Stimulated activated CD4-positive, alpha-beta T cell treated with anti-CD3 and anti-CD28 coated beads, Interleukin-2, amount 100 ng/mL, for 48 hours (primary cell): ENCODE measurements at regions not wholly inside any gene's neighbourhood (a gene's known extent, or its start where the extent isn't known, plus 50 kb on each side); places are given as distances from the start of the nearest gene placed in this dataset.
A peak's percentile ranks its signal among the peaks of the same experiment; 100 is the strongest.
"Not testable (repeated sequence)": the region's sequence is repeated elsewhere in the genome, so short reads cannot be mapped to it uniquely, and the experiment has no call there.

ENCODE experiments used
- DNase-seq, 2 donors: peaks; one replicate each; pipeline ENCODE4 v3.0.0-alpha.2; 2020

DNA sequence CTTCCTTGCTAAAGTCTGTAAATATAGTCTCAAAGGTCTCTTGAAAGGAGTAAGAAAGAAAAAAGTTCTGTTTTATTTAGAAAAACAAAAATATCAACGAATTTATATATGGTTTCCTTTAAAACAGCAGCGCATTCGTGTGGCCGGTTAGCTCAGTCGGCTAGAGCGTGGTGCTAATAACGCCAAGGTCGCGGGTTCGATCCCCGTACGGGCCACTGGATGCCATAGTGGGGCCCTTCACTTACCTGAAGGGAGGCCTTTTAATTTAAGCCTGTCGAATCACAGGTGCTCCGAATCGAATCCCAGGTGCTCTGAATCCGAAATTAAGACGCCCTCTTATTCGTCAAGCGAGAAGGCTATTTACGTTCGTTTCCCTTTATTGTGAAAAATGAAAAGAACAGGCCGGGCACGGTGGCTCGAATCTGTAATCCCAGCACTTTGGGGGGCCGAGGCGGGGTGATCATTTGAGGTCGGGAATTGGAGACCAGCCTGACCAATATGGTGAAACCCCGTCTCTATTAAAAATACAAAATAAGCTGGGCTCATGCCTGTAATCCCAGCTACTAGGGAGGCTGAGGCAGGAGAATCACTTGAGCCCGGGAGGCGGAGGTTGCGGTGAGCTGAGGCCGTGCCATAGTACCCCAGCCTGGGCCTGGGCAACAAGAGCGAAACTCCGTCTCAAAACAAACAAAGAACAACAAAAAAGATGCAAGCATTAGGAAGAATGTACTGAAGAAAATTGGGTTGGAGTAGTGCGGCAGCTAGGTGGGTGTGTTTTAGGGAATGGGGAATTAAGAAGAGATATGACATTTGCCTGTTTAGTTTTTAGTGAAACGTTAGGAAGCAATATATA, 195.8 kb upstream of the ZNF184 start:
- peak; percentile 68 to 70 for DNase-seq

DNA sequence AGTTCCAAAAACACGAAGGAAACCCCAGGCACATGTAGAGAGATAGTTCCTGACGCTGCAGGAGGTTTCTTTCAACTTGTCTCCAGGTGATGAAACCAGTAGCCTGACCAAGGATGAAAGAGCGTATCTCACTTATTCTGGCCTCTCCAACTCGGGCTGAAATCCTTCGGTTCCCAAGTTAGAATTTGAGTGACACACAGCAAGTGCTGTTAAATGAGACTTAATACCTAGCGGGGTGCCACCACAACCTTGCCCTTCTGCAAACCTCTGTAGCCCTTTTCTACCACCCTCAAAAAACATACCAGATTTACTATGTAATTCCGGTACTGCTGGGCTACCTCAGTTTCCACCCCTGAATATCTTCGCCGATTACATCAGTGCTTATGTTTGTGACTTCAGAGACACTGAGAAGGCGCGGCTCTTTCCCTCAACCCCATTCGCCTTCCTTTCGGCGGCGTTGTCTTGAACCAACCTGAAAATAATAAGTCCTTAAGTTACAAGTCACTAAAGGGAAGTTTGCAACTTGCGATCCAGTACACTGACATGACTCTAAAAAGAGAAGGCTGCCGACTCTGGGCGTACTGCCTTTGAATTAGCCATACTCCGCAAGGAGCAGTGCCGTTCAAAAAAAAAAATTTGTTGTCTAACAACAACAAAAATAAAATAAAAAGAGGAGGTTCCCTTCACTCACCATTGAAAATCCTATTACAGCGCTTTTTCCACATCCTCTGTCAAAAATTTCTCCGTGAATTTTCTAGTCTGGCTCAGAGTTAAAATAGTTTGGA, 194.9 kb upstream of the ZNF184 start:
- no peak for DNase-seq

DNA sequence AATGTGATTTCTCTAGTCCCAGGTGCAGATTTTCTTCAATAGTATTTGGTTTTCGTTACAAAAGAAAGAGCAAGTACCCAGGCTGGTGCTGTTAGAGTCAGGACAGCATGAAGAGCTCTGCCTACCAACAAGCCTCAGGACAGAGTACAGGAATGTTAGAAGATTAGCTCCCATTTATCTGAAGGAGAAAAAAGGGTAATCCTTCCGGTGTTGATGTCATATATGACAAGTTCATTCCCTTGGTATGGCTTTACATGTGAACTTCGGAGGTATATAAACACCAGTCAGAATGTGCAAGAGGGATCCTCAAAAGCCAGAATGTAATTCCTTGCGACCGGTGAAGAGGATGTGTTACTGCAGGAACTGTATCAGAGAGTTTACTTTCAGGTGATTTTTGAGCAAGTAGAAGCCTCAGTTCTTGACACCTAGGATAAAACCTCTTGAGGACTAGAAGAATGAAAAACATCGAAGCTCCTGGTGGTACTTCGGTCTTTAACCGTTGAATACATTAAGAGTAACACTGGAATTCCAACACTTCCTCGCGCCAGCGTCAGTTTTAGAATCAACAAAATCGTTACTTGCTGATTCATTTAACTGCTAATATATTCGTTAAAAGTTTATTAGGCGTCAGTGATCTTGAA, 194.2 kb upstream of the ZNF184 start:
- no peak for DNase-seq

DNA sequence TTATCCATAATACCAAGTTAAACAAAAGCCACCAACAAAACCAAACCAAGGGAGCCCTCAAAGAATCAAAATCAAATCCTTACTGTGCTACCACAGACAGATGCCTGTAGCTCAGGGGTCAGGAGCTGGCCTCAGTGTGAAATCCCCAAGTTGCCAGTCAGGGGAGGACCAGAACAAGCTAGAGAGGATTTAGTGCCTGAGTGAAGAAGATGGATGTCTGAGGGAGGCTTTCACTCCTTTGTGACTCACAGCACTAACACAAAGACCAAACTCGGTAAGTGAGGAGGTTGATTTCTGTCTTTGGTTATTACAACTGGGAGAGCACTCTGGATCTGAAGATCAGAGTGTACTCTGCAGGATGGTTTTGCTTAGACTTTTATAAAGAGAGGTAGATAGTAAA, 189.9 kb upstream of the ZNF184 start:
- no peak for DNase-seq

DNA sequence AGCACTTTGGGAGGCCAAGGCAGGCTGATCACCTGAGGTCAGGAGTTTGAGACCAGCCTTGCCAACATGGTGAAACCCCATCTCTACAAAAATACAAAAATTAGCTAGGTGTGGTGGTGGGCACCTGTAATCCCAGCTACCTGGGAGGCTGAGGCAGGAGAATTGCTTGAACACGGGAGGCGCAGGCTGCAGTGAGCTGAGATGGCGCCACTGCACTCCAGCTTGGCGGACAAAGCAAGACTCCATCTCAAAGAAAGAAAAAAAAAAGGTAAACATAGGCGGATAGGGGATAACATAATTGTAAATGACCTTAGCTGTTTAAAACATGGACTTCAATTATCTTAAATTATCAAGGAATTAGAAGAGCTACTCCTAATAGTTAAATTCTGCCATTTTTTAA, 189.3 kb upstream of the ZNF184 start:
- not testable (repeated sequence) for DNase-seq

DNA sequence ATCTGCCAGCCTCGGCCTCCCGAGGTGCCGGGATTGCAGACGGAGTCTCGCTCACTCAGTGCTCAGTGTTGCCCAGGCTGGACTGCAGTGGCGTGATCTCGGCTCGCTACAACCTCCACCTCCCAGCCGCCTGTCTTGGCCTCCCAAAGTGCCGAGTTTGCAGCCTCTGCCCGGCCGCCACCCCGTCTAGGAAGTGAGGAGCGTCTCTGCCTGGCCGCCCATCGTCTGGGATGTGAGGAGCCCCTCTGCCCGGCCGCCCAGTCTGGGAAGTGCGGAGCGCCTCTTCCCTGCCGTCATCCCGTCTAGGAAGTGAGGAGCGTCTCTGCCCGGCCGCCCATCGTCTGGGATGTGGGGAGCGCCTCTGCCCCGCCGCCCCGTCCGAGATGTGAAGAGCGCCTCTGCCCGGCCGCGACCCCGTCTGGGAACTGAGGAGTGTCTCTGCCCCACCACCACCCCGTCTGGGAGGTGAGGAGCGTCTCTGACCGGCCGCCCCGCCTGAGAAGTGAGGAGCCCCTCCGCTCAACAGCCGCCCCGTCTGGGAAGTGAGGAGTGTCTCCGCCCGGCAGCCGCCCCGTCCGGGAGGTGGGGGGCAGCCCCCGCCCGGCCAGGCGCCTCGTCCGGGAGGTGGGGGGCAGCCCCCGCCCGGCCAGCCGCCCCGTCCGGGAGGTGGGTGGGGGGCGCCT, 180.4 kb upstream of the ZNF184 start:
- DNase-seq, result not testable (repeated sequence)

DNA sequence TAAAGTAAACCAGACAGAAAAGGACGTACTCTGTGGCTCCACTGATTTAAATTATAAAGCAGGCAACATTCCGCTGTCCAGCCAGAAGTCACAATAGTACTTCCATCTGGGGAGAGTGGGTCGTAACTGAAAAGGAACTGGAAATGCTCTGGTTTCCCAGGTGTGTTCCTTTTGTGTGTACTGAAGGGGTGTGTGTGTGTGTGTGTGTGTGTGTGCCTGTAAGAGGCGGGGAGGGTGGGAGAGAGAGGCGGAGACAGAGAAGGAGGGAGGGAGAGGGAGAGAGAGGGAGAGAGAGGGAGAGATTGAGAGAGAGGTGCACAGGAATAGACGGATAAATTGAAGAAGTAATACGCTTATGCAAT, 178.4 kb upstream of the ZNF184 start:
- no peak for DNase-seq

DNA sequence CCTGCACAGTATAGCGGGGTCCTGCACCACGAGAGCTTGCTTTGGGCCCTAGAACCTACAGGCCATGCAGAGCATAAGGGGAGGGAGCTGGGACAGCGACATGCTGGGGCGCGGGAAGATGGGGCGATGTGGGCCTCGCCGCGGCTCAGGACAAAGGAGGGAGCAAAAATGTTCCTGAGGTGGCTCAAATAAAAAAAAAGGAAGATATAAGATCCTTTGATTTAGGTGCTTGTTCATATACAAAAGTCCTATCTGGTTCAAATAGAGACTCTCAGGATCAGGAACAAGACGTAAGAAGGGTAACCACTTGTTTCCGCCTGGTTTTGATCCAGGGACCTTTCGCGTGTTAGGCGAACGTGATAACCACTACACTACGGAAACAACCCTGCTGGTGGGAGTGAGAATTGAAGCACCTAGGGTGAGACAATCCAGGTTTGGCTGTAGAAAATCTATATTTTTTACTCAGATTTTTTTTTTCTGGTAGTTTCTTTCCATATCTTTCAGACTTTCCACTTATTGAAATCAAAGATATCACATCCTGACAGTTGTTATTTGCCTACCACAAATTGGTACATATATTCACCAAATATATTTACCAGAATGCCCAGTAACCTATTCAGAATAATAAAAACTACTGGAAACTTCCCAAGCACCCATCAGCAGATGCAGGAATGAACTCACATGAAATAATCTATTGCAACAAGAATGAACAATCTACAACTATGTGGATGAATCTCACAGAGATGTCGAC, 177.9 kb upstream of the ZNF184 start:
- DNase-seq, result peak; percentile 50 to 61

DNA sequence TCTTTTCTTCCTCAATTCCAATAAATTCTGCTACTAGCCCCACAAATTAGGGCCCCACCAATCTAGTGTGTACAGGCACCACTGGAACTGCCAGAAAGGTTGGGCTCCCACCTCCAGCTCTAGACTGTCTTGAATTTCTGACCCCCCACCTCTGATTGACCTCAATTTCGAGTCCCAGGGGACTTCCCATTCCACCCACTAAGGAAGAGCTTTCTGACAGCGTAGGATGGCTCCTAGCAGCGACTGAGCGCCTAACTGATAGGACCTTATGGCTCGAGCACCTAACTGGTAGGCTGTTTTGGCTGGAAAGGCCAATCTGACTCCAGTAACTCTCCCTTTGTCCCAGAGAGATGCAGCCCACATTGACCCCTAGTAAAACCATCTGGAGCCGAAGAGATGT, 171.6 kb upstream of the ZNF184 start:
- DNase-seq, result no peak

DNA sequence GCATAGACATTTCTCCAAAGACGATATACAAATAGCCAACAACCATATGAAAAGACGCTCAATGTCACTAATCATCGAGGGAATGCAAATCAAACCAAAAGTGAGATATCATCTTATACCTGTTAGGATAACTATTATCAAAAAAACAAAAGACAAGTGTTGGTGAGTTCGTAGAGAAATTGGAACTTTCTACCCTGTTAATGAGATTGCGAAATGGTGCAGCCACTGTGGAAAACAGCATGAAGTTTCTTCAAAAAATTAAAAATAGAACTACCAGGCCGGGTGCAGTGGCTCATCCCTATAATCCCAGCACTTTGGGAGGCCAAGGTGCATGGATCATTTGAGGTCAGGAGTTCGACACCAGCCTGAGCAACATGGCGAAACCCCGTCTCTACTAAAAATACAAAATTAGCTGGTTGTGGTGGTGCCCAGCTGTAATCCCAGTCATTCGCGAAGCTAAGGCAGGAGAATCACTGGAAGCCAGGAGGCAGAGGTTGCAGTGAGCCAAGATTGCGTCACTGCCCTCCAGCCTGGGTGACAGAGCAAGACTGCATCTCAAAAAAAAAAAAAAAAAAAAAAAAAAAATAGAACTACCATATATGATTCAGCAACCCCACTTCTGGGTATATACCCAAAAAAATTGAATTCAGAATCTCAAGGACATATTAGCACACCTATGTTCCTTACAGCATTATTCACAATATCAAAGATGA, 170.0 kb upstream of the ZNF184 start:
- no peak for DNase-seq

DNA sequence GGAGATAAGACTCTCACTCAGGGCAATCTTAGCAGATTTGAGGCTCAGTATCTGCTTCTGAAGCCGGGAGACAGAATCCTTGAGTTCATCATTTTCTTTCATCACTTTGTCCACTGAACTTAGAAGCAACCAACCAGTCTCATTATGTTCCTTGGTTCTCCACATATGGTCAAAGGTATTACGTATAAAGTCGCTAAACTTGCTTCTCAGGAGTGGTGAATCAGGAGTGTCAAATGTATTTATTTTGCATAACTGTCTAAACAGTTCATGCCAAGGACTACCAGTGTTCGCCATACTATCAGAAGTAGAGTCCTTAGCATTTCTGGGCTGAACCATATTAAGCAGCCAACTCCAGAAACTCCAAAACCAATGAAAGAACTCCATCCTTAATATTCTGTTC, 163.0 kb upstream of the ZNF184 start:
- not testable (repeated sequence) for DNase-seq

DNA sequence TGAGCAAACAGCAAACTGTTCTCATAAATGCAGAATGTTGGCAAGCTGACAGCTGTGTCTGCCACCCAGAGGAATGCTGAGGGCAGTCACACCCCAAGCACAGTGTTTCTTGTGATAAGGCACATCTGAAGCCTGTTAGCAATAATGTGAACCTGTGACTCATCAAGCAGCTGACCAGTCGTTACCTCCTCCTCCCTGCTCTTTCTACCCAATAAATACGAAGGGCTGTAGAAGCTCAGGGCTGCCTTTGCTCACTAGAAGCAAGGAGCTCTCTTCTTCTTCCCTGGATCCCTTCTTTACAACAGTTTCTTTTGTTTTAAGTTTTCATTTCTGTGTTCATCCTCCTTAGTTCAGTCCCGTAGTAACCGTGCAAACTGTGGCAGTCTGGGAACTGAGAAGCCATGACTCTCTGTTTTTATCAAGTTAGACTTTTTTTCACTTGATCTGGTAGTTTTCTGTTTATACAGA, 160.3 kb upstream of the ZNF184 start:
- not testable (repeated sequence) for DNase-seq

DNA sequence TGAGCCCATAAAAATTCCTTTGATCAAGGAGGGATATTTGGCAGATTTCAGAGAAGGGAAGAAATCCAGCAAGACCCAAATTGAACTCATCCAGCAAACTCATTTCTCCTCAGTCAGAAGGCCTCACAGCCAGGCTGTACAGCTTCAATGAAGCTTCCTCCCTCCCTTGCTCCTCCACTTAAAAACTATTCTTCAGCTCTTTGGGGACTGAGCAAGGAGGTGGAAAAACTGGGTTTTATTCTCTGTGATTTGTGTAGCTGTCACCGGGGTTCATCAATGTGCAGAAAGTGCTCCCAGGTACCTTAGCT, 158.7 kb upstream of the ZNF184 start:
- no peak for DNase-seq

DNA sequence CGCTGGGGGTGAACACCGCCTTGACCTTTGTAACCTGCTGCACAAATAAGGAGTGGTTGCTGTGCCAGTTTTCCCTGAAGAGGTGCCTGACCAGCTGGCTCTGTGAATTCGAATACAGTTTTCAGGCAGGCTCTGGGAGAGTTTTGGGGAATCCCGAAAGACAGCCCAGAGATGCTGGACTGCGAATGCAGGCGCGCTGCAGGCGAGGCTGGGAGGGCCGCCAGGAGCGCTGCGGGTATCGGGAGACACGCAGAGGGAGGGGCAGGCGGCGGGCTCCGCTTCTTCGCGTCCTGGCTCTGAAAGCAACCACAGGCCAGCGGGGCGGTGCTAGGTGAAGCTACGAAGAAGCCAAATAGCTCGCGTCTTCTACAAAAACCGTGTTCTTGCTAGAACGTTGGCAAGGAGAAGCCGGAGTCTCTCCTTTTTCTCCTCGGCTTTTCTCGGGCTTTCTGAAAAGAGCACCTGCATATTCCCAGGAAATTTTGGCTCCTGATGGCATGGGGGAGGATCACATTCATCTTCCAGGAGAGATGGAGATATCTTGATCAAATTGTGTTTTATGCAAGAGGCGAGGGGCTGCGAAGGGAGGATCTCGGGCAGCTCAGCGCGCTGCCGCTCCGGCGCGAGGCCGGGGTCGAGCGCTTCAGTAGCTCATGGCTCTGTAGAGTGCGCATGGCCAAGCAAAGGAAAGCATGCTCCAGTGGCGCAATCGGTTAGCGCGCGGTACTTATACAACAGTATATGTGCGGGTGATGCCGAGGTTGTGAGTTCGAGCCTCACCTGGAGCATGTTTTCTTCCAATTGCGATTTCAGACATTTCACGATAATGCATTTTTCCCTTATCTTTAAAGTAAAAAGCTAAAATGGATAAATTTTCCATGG, 158.1 kb upstream of the ZNF184 start:
- peak; percentile 63 to 68 for DNase-seq

DNA sequence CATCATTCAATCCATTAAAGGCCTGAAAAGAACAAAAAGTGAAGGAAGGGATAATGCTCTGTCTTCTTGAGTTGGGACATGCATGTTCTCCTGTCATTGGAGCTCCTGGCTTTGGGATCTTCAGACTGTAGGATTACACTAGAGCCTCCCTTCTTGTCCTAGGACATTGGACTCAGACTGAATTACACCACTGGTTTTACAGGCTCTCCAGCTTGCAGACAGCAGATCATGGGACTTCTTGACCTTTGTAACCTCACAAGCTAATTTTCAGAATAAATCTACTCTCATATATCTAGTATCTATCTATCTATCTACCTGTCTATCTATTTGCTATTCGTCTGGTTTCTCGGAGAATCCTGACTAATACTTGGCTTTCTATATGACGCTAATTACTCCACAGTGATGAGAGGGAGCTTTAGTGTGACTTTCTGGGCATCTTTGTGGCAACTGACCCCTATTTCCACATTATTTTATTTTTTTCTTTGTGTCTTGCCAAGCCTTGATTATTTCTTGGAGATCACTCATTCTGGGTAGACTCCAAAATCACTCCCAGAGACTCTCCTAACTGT, 151.9 kb upstream of the ZNF184 start:
- no peak for DNase-seq

DNA sequence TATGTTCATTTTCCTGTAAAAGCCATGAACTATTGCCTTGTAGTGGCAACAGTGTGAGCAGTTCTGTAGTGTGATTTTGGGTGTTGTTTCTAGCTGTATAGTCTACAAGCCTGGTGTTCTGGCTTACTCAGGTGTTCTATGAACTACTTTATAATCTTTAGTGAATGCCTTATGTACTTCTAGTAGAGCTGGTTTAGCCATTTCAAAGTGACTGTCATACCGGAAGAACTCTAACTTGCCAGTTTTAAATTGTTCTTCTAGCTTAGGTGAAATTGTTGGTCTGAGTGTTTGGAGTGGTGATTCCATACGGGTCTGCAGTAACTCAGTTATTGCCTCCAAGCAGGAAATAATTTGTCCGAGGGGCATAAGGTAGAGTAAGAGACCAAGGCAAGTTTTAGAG, 150.2 kb upstream of the ZNF184 start:
- DNase-seq, result no peak

DNA sequence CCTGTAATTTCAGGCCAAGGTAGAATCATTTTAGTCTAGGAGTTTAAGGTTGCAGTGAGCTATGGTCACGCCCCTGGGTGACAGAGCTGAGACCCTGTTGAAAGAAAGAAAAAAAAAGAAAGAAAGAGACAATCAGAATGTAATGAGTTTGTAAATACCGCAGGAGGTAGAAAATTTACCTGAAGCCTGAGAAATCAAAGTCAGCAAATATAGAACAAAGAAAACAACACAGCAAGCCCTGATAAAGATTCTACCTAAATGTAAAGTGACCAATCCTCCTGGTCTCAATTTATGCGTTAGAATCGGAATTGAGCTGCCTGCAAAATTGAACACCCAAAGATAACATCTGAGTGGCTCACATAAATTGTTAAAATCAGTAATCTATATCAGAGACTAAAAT, 146.5 kb upstream of the ZNF184 start:
- DNase-seq, result no peak

DNA sequence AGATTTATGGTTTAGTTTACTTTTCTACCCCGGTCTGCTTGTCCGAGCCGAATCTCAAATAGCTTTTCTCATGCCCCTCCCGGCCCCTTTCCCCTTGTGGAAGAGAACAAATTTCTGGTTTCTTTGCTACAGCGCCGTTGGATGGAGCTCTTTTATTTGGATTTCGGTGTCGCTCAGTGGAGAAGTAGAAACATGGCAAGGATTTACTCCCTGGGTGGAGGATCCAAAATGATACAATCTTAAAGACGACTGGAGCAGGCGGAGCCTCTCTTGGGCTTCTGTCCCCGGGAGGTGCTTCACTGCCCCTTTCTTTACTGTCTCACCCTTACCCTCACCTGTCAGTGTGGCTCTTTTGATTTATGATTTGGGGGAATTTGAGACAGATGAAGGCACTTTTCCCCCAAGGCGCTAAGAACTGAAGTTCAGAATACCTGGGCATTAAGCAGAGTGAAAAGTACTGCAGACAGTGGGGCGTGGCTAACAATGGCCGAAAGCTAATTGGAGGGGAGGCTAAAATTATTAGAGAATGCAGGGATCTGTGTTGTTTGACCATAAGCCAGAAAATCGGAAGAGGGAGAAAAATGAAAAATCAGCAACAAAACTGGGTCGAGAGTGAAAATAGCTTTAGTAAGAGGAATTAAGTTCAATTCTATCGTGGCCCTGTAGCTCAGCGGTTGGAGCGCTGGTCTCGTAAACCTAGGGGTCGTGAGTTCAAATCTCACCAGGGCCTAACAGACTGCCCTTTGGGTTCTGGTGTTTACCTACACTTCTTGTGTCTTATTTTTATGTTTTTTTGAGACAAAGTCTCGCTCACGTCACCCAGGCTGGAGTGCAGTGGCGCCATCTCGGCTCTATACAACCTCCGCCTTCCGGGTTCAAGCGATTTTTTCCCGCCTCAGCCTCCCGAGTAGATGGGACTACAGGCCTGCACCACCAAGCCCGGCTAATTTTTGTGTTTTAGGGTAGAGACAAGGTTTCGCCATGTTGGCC, 145.1 kb upstream of the ZNF184 start:
- DNase-seq, result no peak

DNA sequence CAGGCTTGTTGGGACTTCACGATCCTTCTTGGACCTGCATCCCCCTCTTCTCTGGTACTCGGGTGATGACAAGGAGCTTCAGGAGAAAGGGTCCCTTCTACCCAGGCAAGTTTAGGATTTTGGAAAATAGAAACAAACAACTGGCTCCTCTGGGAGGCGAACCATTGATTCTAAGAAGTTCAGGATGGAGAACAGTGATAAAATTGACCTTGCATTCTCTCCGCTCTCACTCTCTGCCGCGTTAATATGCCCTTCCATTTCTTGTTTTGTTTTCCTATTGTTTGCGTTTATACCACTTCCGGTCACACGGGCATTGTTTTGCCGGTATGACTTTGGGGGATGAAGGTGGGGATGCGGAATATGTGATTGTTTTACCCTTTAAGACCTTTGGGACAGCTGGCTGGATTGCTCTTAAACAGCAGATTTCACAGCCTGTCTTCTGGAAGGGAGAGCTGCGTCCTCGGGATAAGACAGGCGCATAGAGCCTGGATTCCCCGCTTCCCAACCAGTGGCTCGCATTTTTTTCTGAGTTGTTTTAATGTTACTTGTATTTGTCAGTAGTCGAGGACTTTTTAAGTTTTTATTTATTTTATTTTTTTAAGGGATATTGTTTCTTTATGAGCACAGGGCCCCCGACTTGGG, 144.3 kb upstream of the ZNF184 start:
- DNase-seq, result no peak
